ENCODE measurements at regions not wholly inside any gene's neighbourhood (a gene's known extent, or its start where the extent isn't known, plus 50 kb on each side); places are given as distances from the start of the nearest gene placed in this dataset.

DNA sequence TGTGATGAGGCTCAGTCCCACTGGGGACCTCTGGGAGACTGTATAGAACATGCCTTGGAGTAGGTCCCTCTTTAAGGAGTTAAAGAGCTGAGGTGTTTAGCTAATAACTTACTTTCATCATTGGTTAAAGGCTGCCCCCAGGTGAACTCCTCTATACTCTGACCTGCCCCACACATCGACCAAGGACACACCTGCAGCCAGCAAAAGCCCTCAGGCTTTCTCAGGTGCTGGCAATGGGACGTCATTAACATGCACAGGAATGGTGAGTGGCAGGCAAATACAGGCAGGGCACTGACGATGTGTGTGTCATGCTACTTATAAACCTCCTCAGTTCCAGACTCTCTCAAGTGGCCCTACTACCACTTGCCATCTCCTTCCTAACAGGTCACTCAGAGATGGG lies 366.4 kb downstream of the KIF16B start:
- ChIA-PET POLR2A (ENCODE audit: unreplicated experiment) (no interaction called here), CTCF (no interaction called here)
- no peaks in the 10 kb centered on the region for H3K36me3 ChIP-seq (ENCODE audit: low read depth)
- no peak overlapping the region for H3K4me2 ChIP-seq
- no peaks in the 10 kb centered on the region for H3K4me1 ChIP-seq (replicated peaks; ENCODE audit: insufficient read depth)
- H3K9me3 ChIP-seq (ENCODE audit: insufficient read depth, low read depth) = no peaks in the 10 kb centered on the region
- intact Hi-C loops (cut with micrococcal nuclease; ENCODE audit: unreplicated experiment) = no loop called here
- no peaks in the 10 kb centered on the region for H3K79me2 ChIP-seq (ENCODE audit: low read depth)
- H4K20me1 ChIP-seq (ENCODE audit: insufficient read depth) = no peaks in the 10 kb centered on the region
- no peak overlapping the region for H2AFZ ChIP-seq
- no peak for TF ChIP-seq EZH2 (IDR thresholded peaks at IDR 0.05; ENCODE audit: low read depth)
- no peak for TF ChIP-seq CTCF (conservative IDR thresholded peaks at IDR 0.05)
- no peak overlapping the region for H3K4me3 ChIP-seq
- no peaks in the 10 kb centered on the region for H3F3A ChIP-seq (ENCODE audit: insufficient read depth, low read depth)
- peak in 1 of 2 experiments; percentile 60 for DNase-seq
- no TSS peak for BruUV-seq (replicated peaks)
- H3K27ac ChIP-seq = no peak overlapping the region
- H3K27me3 ChIP-seq (ENCODE audit: insufficient read depth, low read depth) = no peaks in the 10 kb centered on the region
- no peaks in the 10 kb centered on the region; the same call in 1 of the 2 replicates for H3K9me2 ChIP-seq (ENCODE audit: insufficient read depth)

GRCh38 chr20:16205507-16205906 lies 367.7 kb downstream of the KIF16B start:
- Histone ChIP-seq H4K20me1 (ENCODE audit: insufficient read depth) (no peaks in the 10 kb centered on the region), H3K4me1 (replicated peaks; ENCODE audit: insufficient read depth) (no peaks in the 10 kb centered on the region), H3K9me3 (ENCODE audit: insufficient read depth, low read depth) (no peaks in the 10 kb centered on the region), H2AFZ (no peak overlapping the region), H3K4me3 (no peak overlapping the region), H3K79me2 (ENCODE audit: low read depth) (no peaks in the 10 kb centered on the region), H3K27me3 (ENCODE audit: insufficient read depth, low read depth) (no peaks in the 10 kb centered on the region), H3F3A (ENCODE audit: insufficient read depth, low read depth) (no peaks in the 10 kb centered on the region), H3K36me3 (ENCODE audit: low read depth) (no peaks in the 10 kb centered on the region), H3K9me2 (ENCODE audit: insufficient read depth) (no peaks in the 10 kb centered on the region; the same call in 1 of the 2 replicates), H3K4me2 (no peak overlapping the region), H3K27ac (no peak overlapping the region)
- no TSS peak for BruUV-seq (replicated peaks)
- ChIA-PET CTCF (interaction anchor here (0.6 kb wide), 1 partner anchor 254 kb away, joined by 3 read pairs; no protein-coding TSS in a partner anchor), POLR2A (ENCODE audit: unreplicated experiment) (no interaction called here)
- DNase-seq = no peak
- TF ChIP-seq CTCF (conservative IDR thresholded peaks at IDR 0.05) = no peak
- TF ChIP-seq EZH2 (IDR thresholded peaks at IDR 0.05; ENCODE audit: low read depth) = no peak
- intact Hi-C loops (cut with micrococcal nuclease; ENCODE audit: unreplicated experiment) = no loop called here

DNA sequence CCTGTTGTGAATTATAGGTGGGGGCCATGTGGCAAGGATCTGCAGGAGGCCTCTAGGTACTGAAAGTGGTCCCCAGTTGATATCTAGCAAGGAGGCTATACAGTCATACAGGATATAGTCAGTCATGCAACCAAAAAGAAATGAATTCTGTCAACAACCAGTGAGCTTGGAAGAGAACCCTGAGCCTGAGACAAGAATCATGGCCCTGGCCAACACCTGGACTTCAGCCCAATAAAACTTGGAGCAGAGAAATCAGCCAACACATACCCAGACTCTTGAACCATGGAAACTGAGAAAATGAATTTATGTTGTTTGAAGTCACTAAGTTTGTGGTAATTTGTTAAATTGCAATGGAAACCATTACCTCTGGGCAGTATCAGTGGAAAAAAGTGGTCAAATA lies 370.2 kb downstream of the KIF16B start:
- H3K27me3 ChIP-seq (ENCODE audit: insufficient read depth, low read depth) = no peaks in the 10 kb centered on the region
- H4K20me1 ChIP-seq (ENCODE audit: insufficient read depth) = no peaks in the 10 kb centered on the region
- no peak overlapping the region for H3K4me2 ChIP-seq
- ChIA-PET CTCF (no interaction called here), POLR2A (ENCODE audit: unreplicated experiment) (no interaction called here)
- BruUV-seq (replicated peaks) = no TSS peak
- no peak overlapping the region for H2AFZ ChIP-seq
- no peak overlapping the region for H3K27ac ChIP-seq
- TF ChIP-seq EZH2 (IDR thresholded peaks at IDR 0.05; ENCODE audit: low read depth) (no peak), CTCF (conservative IDR thresholded peaks at IDR 0.05) (no peak)
- no peaks in the 10 kb centered on the region for H3K36me3 ChIP-seq (ENCODE audit: low read depth)
- H3K9me2 ChIP-seq (ENCODE audit: insufficient read depth) = no peaks in the 10 kb centered on the region; the same call in 1 of the 2 replicates
- H3K4me3 ChIP-seq = no peak overlapping the region
- H3F3A ChIP-seq (ENCODE audit: insufficient read depth, low read depth) = no peaks in the 10 kb centered on the region
- DNase-seq = no peak
- H3K4me1 ChIP-seq (replicated peaks; ENCODE audit: insufficient read depth) = no peaks in the 10 kb centered on the region
- intact Hi-C loops (cut with micrococcal nuclease; ENCODE audit: unreplicated experiment) = no loop called here
- H3K79me2 ChIP-seq (ENCODE audit: low read depth) = no peaks in the 10 kb centered on the region
- H3K9me3 ChIP-seq (ENCODE audit: insufficient read depth, low read depth) = no peaks in the 10 kb centered on the region
